ENCODE measurements at regions not wholly inside any gene's neighbourhood (a gene's known extent, or its start where the extent isn't known, plus 50 kb on each side); places are given as distances from the start of the nearest gene placed in this dataset.

DNA sequence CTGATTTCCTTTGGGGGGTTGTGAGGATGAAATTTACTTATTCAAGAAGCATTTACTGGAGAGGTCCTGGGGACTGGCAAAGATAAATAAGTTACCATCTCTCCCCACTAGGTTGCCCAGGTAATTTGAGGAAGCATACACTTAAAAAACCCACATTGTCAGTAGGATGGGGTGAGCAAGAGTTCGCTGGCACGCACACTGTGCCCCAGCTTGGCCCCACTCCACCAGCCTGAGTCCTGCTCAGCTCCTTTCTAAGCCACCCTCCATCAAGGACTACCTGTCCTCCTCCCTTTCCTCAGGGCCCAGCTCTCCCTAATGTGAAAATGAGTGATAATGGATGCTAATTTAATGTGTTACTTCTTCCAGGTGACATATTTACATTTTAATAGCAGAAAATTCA is 216.5 kb upstream of the PLET1 start:
- WGBS, 2 experiments, result 85 to 87% methylated on average over 2 of the region's 2 CpGs
- Histone ChIP-seq H3K9me3 (ENCODE audit: control insufficient read depth, low read length) (peaks cover 2% of the 10 kb centered on the region), H3K4me1 (ENCODE audit: control insufficient read depth, insufficient read depth, low read length) (no peaks in the 10 kb centered on the region), H3K27ac (ENCODE audit: insufficient read depth, low read depth, low read length, poor library complexity, severe bottlenecking) (no peak overlapping the region), H3K4me3 (ENCODE audit: insufficient read depth, low read depth, low read length) (no peak overlapping the region), H3K27me3 (ENCODE audit: control insufficient read depth, insufficient read depth, low read length, poor library complexity, severe bottlenecking) (no peaks in the 10 kb centered on the region), H3K36me3 (ENCODE audit: control insufficient read depth, insufficient read depth, low read length) (no peaks in the 10 kb centered on the region)

DNA sequence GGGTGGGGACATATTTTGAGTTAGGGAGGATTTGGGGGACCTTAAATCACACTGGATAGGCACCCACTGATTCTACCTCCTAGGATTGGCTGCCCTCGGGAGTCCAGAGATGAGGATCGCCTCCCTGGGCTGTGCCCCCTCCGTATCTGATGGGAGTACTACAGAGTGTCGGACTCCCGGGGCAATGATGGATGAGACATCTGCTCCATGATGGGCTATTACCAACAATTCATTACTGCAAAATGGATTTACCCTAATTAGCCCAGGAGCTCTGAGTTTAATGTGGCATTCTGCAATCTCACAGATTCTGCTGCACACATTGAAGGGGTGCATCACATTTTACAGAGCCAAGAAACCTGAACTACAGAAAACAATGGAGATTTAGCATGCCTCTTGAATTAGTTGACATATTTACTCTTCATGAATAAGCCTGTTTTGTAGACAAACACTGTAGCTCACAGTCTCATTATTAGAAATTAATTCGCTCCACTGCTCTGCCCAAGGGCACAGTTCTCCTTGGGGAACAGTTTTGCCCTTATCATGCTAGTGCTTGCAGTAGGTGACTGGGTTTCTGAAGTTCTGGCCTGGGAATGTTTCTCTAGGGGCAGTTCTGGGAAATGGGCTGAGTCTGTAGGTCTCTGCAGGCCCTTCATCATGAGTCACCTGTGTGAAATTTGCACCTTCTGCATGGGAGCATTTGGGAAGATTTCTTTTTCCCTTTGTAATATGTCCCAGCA is 217.1 kb upstream of the PLET1 start:
- whole genome bisulfite sequencing, 2 experiments, result 92 to 94% methylated on average over 6 of the region's 6 CpGs
- Histone ChIP-seq H3K9me3 (ENCODE audit: control insufficient read depth, low read length) (peaks cover 2% of the 10 kb centered on the region), H3K4me3 (ENCODE audit: insufficient read depth, low read depth, low read length) (no peak overlapping the region), H3K36me3 (ENCODE audit: control insufficient read depth, insufficient read depth, low read length) (no peaks in the 10 kb centered on the region), H3K27ac (ENCODE audit: insufficient read depth, low read depth, low read length, poor library complexity, severe bottlenecking) (no peak overlapping the region), H3K27me3 (ENCODE audit: control insufficient read depth, insufficient read depth, low read length, poor library complexity, severe bottlenecking) (no peaks in the 10 kb centered on the region), H3K4me1 (ENCODE audit: control insufficient read depth, insufficient read depth, low read length) (no peaks in the 10 kb centered on the region)

DNA sequence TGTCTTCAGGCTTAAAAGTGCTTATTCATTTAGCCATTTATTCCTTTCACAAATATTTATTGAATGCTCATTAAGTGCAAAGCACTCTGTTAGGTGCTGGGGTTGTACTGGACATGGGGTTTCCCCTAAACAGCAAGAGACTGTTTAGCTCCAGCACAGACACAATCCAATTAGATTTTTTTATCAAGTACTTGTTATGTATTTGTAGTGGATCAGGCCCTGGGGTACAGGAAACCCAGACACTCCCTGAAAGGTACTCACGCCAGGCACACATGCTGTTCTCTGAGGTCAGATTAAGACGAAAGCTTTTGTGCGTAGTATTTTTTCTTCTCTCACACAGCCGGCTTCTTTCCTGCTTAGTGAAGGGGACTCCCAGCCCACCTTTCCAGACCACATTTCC is 218.1 kb upstream of the PLET1 start:
- no peaks in the 10 kb centered on the region for H3K27me3 ChIP-seq (ENCODE audit: control insufficient read depth, insufficient read depth, low read length, poor library complexity, severe bottlenecking)

DNA sequence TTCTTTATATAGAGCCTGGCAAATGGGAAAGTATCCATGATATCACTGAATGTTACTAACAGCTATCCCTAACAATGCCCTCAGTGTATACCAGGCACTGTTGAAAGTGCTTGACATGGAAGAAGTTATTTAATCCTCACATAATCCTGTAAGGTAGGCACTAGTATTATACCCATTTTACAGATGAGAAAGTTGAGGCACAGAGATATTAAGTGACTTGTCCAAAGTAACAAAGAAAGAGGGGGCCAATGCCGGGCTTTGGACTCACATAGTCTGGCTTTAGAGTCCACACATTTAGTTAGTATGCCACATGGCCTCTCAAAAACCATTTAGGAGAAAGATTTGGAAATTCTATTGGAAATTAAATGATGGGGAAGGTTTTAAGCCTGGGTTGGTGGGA is 220.8 kb upstream of the PLET1 start:
- H3K4me3 ChIP-seq (ENCODE audit: insufficient read depth, low read depth, low read length), result no peak overlapping the region
- no peaks in the 10 kb centered on the region for H3K36me3 ChIP-seq (ENCODE audit: control insufficient read depth, insufficient read depth, low read length)
- no peaks in the 10 kb centered on the region for H3K9me3 ChIP-seq (ENCODE audit: control insufficient read depth, low read length)
- 86 to 96% methylated on average over 1 of the region's 1 CpG for WGBS, 2 experiments
- no peak overlapping the region for H3K27ac ChIP-seq (ENCODE audit: insufficient read depth, low read depth, low read length, poor library complexity, severe bottlenecking)
- no peaks in the 10 kb centered on the region for H3K27me3 ChIP-seq (ENCODE audit: control insufficient read depth, insufficient read depth, low read length, poor library complexity, severe bottlenecking)
- H3K4me1 ChIP-seq (ENCODE audit: control insufficient read depth, insufficient read depth, low read length), result no peaks in the 10 kb centered on the region

More for the DNA sequence above, 218.1 kb upstream of the PLET1 start:
- Histone ChIP-seq H3K9me3 (ENCODE audit: control insufficient read depth, low read length) (no peaks in the 10 kb centered on the region), H3K4me1 (ENCODE audit: control insufficient read depth, insufficient read depth, low read length) (no peaks in the 10 kb centered on the region), H3K27ac (ENCODE audit: insufficient read depth, low read depth, low read length, poor library complexity, severe bottlenecking) (no peak overlapping the region), H3K4me3 (ENCODE audit: insufficient read depth, low read depth, low read length) (no peak overlapping the region), H3K36me3 (ENCODE audit: control insufficient read depth, insufficient read depth, low read length) (no peaks in the 10 kb centered on the region)
- WGBS, 2 experiments, result 83 to 91% methylated on average over 4 of the region's 4 CpGs

DNA sequence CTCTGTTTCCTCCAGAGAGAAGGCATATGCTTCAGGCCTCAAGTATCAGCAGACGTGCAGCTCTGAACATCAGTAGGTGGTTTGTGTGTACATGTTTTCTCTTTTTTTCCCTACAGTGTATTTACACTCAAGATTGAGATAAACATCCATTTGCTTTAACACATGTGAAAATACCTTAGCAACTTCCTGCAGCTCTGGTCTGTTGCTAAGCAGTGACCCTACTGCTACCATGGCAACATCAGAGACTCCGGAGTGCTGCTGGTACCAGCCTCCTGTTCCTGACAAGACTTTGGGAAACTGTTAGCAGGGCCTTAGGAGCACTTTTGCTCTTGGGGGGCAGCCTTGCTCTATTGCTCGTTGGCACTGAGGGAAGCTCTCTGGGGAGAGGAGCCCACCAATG is 221.2 kb upstream of the PLET1 start:
- WGBS, 2 experiments, result 73 to 84% methylated on average over 2 to 3 of the region's 3 CpGs
- H3K9me3 ChIP-seq (ENCODE audit: control insufficient read depth, low read length), result no peaks in the 10 kb centered on the region
- no peak overlapping the region for H3K4me3 ChIP-seq (ENCODE audit: insufficient read depth, low read depth, low read length)
- no peaks in the 10 kb centered on the region for H3K36me3 ChIP-seq (ENCODE audit: control insufficient read depth, insufficient read depth, low read length)
- no peaks in the 10 kb centered on the region for H3K27me3 ChIP-seq (ENCODE audit: control insufficient read depth, insufficient read depth, low read length, poor library complexity, severe bottlenecking)
- no peak overlapping the region for H3K27ac ChIP-seq (ENCODE audit: insufficient read depth, low read depth, low read length, poor library complexity, severe bottlenecking)
- H3K4me1 ChIP-seq (ENCODE audit: control insufficient read depth, insufficient read depth, low read length), result no peaks in the 10 kb centered on the region

DNA sequence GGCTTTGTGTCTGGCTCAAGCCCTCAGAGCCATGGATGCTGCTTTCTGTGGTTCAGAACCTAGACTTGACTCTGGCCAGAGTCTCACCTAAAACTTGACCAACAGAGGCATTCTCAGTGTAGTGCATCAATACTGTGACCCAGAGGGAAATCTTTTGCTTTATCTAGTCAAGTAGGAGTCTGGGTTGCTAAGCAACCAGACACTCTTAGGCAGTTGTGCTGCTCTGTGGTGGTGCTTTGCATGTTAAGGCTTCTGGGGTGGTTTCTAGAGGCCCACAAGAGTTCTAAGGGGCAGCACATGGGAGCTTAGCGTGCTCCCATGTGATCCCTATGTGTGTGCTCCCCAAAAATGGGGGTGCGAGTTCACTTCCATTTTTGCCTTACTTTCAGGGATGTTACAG is 224.6 kb upstream of the PLET1 start:
- 83 to 90% methylated on average over 2 of the region's 2 CpGs for WGBS, 2 experiments
- H3K27ac ChIP-seq (ENCODE audit: insufficient read depth, low read depth, low read length, poor library complexity, severe bottlenecking), result no peak overlapping the region
- no peaks in the 10 kb centered on the region for H3K4me1 ChIP-seq (ENCODE audit: control insufficient read depth, insufficient read depth, low read length)
- no peak overlapping the region for H3K4me3 ChIP-seq (ENCODE audit: insufficient read depth, low read depth, low read length)
- no peaks in the 10 kb centered on the region for H3K27me3 ChIP-seq (ENCODE audit: control insufficient read depth, insufficient read depth, low read length, poor library complexity, severe bottlenecking)
- no peaks in the 10 kb centered on the region for H3K9me3 ChIP-seq (ENCODE audit: control insufficient read depth, low read length)
- no peaks in the 10 kb centered on the region for H3K36me3 ChIP-seq (ENCODE audit: control insufficient read depth, insufficient read depth, low read length)

DNA sequence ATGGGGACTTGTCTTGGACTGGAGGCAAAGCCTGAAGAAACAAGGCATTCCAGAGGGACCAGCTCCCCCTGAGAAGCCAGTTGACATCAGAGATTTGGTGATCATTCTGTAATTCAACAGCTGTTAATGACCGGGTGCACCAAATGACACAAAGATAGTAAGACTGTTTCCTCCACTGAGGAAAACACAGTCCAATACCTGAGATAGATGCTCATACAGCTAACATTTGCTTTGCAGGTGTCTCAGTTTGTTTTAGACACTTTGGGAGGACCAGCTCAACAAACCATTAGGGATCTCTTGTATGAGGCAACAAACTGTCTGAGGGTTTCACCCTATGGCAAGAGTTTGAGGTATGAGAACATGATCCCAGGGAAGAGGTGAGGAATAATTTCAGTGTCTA is 237.2 kb upstream of the PLET1 start:
- Histone ChIP-seq H3K4me3 (ENCODE audit: insufficient read depth, low read depth, low read length) (no peak overlapping the region), H3K9me3 (ENCODE audit: control insufficient read depth, low read length) (no peaks in the 10 kb centered on the region), H3K4me1 (ENCODE audit: control insufficient read depth, insufficient read depth, low read length) (no peaks in the 10 kb centered on the region), H3K27ac (ENCODE audit: insufficient read depth, low read depth, low read length, poor library complexity, severe bottlenecking) (no peak overlapping the region), H3K36me3 (ENCODE audit: control insufficient read depth, insufficient read depth, low read length) (no peaks in the 10 kb centered on the region), H3K27me3 (ENCODE audit: control insufficient read depth, insufficient read depth, low read length, poor library complexity, severe bottlenecking) (no peaks in the 10 kb centered on the region)
- WGBS, 2 experiments, result 89 to 96% methylated on average over 1 of the region's 1 CpG

DNA sequence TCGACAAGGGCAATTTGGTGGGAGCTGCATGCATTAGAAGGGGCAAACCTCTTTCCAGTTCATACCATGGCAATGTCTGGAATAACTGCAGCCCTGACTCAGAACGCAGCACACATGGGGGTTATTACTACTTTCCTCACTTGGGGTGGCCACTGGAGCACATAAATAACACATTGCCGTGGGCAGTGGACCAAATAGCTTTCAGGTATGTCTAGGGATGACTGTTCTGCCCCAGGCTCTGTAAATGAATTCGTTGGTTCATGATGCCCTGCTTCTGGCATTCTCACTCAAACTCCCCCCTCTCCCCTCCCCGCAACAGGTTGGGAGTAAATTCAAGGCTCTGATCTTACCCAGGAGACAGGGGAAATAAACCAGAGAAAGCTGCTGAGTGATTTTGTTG is 238.0 kb upstream of the PLET1 start:
- H3K27me3 ChIP-seq (ENCODE audit: control insufficient read depth, insufficient read depth, low read length, poor library complexity, severe bottlenecking), result no peaks in the 10 kb centered on the region
- H3K4me1 ChIP-seq (ENCODE audit: control insufficient read depth, insufficient read depth, low read length), result no peaks in the 10 kb centered on the region
- H3K27ac ChIP-seq (ENCODE audit: insufficient read depth, low read depth, low read length, poor library complexity, severe bottlenecking), result no peak overlapping the region
- H3K4me3 ChIP-seq (ENCODE audit: insufficient read depth, low read depth, low read length), result no peak overlapping the region
- no peaks in the 10 kb centered on the region for H3K36me3 ChIP-seq (ENCODE audit: control insufficient read depth, insufficient read depth, low read length)
- WGBS, 2 experiments, result 87 to 90% methylated on average over 4 of the region's 5 CpGs
- no peaks in the 10 kb centered on the region for H3K9me3 ChIP-seq (ENCODE audit: control insufficient read depth, low read length)

DNA sequence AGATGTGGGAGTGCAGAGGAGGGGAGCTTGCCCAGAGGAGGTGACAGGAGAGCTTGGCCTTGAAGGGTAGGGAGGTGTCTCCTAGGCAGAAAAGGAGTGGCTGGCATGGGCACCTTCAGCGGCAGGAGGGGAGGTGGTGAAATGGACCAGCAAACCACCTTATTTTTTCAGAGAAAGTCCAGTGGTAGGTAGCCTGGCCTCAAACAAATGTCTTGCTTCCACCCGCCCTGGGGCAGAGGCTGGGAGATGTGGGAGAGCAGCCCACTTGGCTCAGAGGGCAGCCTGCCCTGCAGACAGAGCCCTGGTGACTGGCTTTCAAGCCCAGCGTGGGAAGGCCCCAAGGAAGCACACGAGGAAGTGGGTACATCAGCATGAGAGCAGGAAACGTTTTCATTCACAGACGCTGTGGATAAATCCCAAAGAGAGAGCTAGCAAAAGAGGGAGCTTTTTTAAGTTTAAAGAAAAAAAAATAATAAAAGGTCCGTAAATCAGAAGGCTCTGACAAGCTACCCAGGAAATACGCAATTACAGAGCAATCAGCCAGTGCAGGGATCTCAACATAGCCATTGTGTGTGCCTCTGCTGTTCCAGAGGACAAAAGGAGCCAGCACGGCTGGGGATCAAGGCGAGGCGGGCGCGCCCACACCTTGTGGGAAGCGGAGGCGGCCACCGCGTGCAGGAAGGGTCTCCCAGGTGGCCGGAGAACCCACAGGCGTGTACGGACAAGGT is 238.7 kb upstream of the PLET1 start:
- no peak overlapping the region for H3K4me3 ChIP-seq (ENCODE audit: insufficient read depth, low read depth, low read length)
- no peaks in the 10 kb centered on the region for H3K4me1 ChIP-seq (ENCODE audit: control insufficient read depth, insufficient read depth, low read length)
- WGBS, 2 experiments, result 83% methylated on average over 20 of the region's 20 CpGs

DNA sequence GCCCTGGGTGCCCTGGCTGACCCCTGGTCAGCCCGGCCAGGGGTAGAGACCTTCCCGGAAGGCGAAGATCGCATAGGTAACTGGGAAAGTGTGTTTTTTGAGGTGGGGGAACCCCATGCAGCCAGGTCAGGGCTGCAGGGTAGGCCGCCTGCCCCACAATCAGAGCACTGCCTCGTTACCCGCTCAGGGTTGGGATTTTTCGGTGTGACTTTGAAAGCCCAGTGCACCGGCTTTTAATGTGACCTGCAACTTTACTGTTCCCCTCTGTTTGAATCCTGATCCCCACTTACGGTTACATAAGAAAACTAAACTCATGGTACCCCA is 239.2 kb upstream of the PLET1 start:
- no peaks in the 10 kb centered on the region for H3K27me3 ChIP-seq (ENCODE audit: control insufficient read depth, insufficient read depth, low read length, poor library complexity, severe bottlenecking)
- no peaks in the 10 kb centered on the region for H3K9me3 ChIP-seq (ENCODE audit: control insufficient read depth, low read length)
- H3K4me1 ChIP-seq (ENCODE audit: control insufficient read depth, insufficient read depth, low read length), result no peaks in the 10 kb centered on the region
- WGBS, 2 experiments, result 92 to 95% methylated on average over 10 of the region's 10 CpGs
- H3K27ac ChIP-seq (ENCODE audit: insufficient read depth, low read depth, low read length, poor library complexity, severe bottlenecking), result no peak overlapping the region
- no peak overlapping the region for H3K4me3 ChIP-seq (ENCODE audit: insufficient read depth, low read depth, low read length)
- H3K36me3 ChIP-seq (ENCODE audit: control insufficient read depth, insufficient read depth, low read length), result no peaks in the 10 kb centered on the region

More for the DNA sequence above, 238.7 kb upstream of the PLET1 start:
- H3K27me3 ChIP-seq (ENCODE audit: control insufficient read depth, insufficient read depth, low read length, poor library complexity, severe bottlenecking), result no peaks in the 10 kb centered on the region
- H3K9me3 ChIP-seq (ENCODE audit: control insufficient read depth, low read length), result no peaks in the 10 kb centered on the region
- no peaks in the 10 kb centered on the region for H3K36me3 ChIP-seq (ENCODE audit: control insufficient read depth, insufficient read depth, low read length)
- no peak overlapping the region for H3K27ac ChIP-seq (ENCODE audit: insufficient read depth, low read depth, low read length, poor library complexity, severe bottlenecking)
